Mucosa of descending colon (tissue), 3 donors: ENCODE measurements at regions not wholly inside any gene's neighbourhood (a gene's known extent, or its start where the extent isn't known, plus 50 kb on each side); places are given as distances from the start of the nearest gene placed in this dataset.

Experiments
- ATAC-seq: fragments of 200-7000 bp; cut with Tn5 transposase; one replicate; pipeline ENCODE4 v1.9.1; 2020; ENCODE audit warnings: mild to moderate bottlenecking, moderate library complexity
- DNase-seq, 3 donors: peaks; one replicate each; pipeline ENCODE4 v3.0.0-alpha.2; 2020
- H3K36me3 ChIP-seq: fragments of 200-600 bp; one replicate; pipeline ENCODE4 v1.8.0; 2021; ENCODE audit warnings: low read depth, mild to moderate bottlenecking
- H3K4me1 ChIP-seq: fragments of 200-600 bp; one replicate; pipeline ENCODE4 v1.8.0; 2021; ENCODE audit warnings: low read depth, mild to moderate bottlenecking
- H3K4me3 ChIP-seq: fragments of 200-600 bp; one replicate; pipeline ENCODE4 v1.8.0; 2021; ENCODE audit warnings: mild to moderate bottlenecking
- H3K9me3 ChIP-seq: fragments of 200-600 bp; one replicate; pipeline ENCODE4 v1.8.0; 2021; ENCODE audit warnings: mild to moderate bottlenecking
- intact Hi-C, 2 donors: fragments of 100-400 bp; cut with DNase I in 1 of 2; cut with micrococcal nuclease in 1 of 2; formaldehyde crosslinking; loops; one replicate each; pipeline versions ENCODE4 v1.11.0 to v1.11.1; 2022; cut with DNase I, micrococcal nuclease
- TF ChIP-seq, protein P1 (sequence below): fragments of 200-600 bp; IDR thresholded peaks from one replicate; pipeline ENCODE4 v1.8.0; 2022; ENCODE audit warnings: antibody characterized with exemption, mild to moderate bottlenecking
- donor health status: DM: no; HTN: no; CAD: no; lungs with moderate emphysema.
- donor health status: DM: no; HTN: no; CAD: no.
- donor health status: DM: no; HTN: yes; CAD: no.

DNA sequence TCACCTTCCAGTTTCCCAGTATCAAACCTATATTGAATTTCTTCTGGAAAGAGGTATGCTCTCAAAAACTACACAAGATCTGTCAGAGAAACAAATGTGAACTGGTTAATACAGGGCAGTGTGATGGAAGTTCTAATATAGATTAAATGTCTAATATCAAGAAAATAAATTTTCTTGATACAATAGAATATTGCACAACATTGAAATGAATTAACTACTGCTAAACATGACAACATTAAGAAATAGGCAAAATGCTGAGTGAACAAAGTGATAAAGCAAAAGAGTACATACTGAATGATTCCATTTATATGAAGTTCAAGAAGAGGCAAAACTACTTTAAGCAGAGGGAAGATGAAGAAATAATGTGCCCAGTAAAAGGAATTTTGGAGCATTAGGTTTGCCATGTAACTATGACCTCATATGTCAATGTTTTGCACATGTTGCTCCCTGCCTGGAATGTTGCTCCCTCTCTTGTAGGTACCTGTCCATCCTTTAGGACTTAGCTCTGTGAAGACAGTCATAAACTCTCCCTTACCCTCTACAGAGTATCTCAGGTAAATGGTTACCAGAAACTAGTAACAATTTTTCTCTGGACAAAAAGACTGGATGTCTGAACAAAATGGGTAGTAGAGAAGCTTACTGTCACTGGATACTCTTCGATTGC is 339.0 kb downstream of the RAD51AP2 start:
- DNase-seq (no peak), ATAC-seq (no peak)
- Histone ChIP-seq H3K4me3 (no peak overlapping the region), H3K9me3 (no peaks in the 10 kb centered on the region), H3K36me3 (no peaks in the 10 kb centered on the region), H3K4me1 (no peaks in the 10 kb centered on the region)
- intact Hi-C loops: no loop called here
- TF ChIP-seq, protein P1, sequence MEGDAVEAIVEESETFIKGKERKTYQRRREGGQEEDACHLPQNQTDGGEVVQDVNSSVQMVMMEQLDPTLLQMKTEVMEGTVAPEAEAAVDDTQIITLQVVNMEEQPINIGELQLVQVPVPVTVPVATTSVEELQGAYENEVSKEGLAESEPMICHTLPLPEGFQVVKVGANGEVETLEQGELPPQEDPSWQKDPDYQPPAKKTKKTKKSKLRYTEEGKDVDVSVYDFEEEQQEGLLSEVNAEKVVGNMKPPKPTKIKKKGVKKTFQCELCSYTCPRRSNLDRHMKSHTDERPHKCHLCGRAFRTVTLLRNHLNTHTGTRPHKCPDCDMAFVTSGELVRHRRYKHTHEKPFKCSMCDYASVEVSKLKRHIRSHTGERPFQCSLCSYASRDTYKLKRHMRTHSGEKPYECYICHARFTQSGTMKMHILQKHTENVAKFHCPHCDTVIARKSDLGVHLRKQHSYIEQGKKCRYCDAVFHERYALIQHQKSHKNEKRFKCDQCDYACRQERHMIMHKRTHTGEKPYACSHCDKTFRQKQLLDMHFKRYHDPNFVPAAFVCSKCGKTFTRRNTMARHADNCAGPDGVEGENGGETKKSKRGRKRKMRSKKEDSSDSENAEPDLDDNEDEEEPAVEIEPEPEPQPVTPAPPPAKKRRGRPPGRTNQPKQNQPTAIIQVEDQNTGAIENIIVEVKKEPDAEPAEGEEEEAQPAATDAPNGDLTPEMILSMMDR: no peak

DNA sequence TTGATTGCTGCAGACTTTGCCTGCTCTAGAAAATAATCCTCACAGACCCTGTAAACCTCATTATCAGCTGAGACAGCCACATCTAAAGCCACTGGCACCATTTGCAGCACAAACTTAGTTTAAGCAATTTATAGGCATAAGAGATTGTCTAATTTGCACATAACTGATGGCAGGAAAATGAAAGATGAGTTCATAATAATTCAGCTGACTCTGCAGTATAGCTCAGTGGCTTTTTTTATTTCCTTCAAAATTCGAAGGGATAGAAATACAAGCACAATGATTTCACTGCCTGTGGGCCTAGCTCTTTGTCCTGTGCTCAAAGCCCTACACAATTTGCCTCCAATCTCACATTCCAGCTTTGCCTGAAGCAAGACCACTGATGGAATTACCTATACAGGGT is 341.2 kb downstream of the RAD51AP2 start:
- TF ChIP-seq, protein P1: no peak
- Histone ChIP-seq H3K4me3 (no peak overlapping the region), H3K36me3 (no peaks in the 10 kb centered on the region), H3K9me3 (no peaks in the 10 kb centered on the region), H3K4me1 (no peaks in the 10 kb centered on the region)
- no peak for ATAC-seq
- DNase-seq: no peak
- intact Hi-C loops: no loop called here

DNA sequence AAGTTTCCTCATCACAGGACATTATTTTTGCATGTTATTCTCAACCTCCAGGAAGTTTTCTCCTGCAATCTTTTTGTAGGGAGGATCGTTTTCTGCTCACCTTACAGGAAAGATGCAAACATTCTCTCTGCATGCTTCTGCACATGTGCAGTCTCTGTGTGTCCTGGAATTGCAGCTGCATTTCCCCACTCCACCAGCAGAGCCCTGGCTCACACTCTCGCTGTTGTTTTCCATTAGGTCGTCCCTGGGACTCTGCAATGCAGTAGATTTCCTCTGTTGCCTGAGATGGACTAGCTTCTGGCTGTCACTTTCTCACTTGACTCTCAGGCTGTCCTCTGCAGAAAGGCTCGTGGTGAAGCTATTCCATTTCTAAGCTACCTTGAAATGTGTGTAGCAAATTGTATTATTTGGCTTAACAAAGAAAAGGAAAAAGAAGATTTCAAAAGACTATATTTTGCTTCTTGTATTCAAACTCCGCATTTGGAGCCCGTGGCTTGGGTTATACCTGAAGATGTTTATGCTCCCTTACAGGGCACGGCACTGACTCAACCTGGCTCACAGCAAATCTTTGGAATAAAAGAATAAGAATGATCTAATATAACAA is 346.7 kb downstream of the RAD51AP2 start:
- H3K36me3 ChIP-seq: no peaks in the 10 kb centered on the region
- ATAC-seq: peak; percentile 40
- no peaks in the 10 kb centered on the region for H3K4me1 ChIP-seq

DNA sequence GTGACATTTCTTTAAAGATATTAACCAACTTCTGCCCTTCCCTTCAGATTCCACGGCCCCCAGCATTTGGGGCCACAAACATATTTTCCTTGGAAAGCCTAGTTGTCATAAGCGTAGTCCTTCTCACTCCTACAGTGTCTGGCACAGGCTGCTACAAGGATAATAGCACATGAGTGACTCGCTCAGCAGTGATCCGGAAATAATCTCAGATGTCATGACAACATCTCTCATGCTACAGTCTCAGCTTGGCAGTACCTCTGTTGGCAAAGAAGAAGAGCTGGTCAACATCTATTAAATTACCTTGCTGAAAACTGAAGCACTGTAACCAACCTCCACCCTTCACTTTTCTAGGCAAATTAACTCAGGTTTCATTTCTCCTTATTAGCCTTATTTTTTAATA is 351.7 kb downstream of the RAD51AP2 start:
- Histone ChIP-seq H3K4me3 (no peak overlapping the region), H3K36me3 (no peaks in the 10 kb centered on the region), H3K4me1 (no peaks in the 10 kb centered on the region), H3K9me3 (no peaks in the 10 kb centered on the region)
- TF ChIP-seq, protein P1: no peak
- DNase-seq (no peak), ATAC-seq (no peak)
- intact Hi-C loops: no loop called here

More for the DNA sequence above, 346.7 kb downstream of the RAD51AP2 start:
- H3K9me3 ChIP-seq: no peaks in the 10 kb centered on the region
- intact Hi-C loops: no loop called here
- DNase-seq: peak in 1 of 3 donors; percentile 12
- no peak overlapping the region for H3K4me3 ChIP-seq
- TF ChIP-seq, protein P1: no peak

DNA sequence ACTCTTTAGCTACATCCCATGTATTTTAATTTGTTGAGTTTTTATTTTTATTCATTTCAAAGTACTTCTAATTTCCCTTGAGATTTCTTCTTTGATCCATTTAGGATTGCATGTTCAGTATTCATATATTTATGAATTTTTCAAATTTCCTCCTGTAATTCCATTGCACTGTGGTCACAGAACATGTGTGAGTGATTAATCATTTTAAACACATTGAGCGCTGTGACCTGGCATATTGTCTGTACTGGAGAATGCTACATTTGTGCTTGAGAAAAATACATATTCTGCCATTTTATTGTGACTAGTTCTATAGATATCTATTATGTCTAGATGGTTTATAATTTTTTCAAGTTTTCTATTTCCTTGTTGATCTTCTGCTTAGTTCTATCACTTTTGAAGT is 353.7 kb downstream of the RAD51AP2 start:
- no peak for DNase-seq
- TF ChIP-seq, protein P1: no peak
- no peaks in the 10 kb centered on the region for H3K36me3 ChIP-seq
- no peak for ATAC-seq
- intact Hi-C loops: no loop called here
- no peaks in the 10 kb centered on the region for H3K4me1 ChIP-seq
- no peak overlapping the region for H3K4me3 ChIP-seq
- no peaks in the 10 kb centered on the region for H3K9me3 ChIP-seq
